ENCODE measurements at regions not wholly inside any gene's neighbourhood (a gene's known extent, or its start where the extent isn't known, plus 50 kb on each side); places are given as distances from the start of the nearest gene placed in this dataset.

DNA sequence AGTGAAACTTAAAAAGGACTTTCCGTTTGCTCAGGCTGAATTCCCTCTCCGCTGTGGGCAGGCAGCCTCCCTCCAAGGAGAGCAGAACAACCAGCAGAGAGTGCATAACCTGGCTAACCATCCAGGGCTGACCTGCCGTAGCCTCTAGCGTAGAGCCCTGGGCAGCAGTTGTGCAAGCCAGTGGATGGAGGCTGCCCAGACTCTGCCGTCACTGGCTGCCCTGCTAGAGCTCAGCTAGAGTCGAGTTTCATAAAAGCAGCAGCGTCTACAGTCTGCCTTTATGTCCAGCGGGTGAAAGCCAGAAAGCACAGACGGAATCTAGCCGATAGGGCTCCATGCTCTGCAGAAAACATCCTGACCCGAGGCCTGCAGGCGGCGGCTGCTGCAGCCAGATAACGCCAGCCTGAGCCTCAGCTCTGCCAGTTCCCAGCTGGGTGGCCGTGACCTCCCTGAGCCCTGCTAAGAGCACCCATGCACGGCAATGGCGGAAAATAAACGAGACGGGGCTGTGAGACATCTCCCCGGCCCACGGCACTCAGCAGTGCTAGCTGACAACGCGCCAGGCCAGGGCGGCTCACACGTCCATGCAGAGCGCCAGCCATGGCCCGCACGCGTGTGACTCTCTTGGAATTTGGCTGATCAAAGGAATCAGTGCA lies 231.3 kb downstream of the ENGASE start:
- no peak for DNase-seq (ENCODE audit: low read depth)
- TF ChIP-seq, protein P1, sequence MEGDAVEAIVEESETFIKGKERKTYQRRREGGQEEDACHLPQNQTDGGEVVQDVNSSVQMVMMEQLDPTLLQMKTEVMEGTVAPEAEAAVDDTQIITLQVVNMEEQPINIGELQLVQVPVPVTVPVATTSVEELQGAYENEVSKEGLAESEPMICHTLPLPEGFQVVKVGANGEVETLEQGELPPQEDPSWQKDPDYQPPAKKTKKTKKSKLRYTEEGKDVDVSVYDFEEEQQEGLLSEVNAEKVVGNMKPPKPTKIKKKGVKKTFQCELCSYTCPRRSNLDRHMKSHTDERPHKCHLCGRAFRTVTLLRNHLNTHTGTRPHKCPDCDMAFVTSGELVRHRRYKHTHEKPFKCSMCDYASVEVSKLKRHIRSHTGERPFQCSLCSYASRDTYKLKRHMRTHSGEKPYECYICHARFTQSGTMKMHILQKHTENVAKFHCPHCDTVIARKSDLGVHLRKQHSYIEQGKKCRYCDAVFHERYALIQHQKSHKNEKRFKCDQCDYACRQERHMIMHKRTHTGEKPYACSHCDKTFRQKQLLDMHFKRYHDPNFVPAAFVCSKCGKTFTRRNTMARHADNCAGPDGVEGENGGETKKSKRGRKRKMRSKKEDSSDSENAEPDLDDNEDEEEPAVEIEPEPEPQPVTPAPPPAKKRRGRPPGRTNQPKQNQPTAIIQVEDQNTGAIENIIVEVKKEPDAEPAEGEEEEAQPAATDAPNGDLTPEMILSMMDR (IDR thresholded peaks at IDR 0.05; ENCODE audit: control insufficient read depth, extremely low read depth, insufficient read depth), result no peak
- H3K4me3 ChIP-seq (ENCODE audit: low read depth, low read length), result no peak overlapping the region

DNA sequence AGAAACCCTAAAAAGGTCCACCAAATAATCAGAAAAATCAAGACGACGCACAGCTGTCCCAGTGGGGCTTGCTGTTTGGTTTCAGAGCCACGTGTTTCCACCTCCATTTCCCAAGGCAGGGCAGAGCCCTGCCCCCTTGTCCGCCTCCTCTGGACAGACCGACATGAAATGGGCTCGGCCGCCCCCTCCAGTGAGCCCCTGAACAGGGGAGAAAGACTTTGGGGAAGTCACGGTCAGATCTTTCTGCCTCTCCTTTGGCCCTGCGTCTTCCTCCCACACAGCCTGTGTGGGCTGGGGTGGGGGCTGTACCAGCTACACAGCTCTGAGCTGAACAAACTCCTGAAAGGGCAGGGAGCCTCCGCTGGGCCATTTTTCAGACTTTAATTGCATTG lies 230.7 kb downstream of the ENGASE start:
- H3K4me3 ChIP-seq (ENCODE audit: low read depth, low read length), result no peak overlapping the region
- no peak for DNase-seq (ENCODE audit: low read depth)
- TF ChIP-seq, protein P1 (IDR thresholded peaks at IDR 0.05; ENCODE audit: control insufficient read depth, extremely low read depth, insufficient read depth), result no peak

DNA sequence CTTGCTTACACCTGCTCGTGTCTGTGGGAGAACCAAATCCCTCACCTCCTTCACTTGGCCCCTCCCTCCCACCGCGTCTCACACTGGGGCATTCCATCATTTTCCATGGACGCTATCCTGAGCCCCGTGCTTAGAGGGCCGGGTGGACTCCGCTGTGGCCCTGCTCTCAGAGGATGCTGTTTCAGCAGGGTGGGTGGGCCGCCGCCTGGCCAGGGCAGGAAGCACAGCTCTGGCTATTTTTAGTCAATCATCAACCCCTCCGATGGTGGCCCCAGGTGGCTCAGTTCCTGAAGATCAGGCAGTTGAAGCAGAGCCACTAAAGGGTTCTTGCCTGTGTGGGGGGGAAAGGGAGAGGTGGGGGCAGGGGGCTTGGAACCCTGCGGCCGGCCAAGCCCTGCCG lies 230.3 kb downstream of the ENGASE start:
- no peak for DNase-seq (ENCODE audit: low read depth)
- H3K4me3 ChIP-seq (ENCODE audit: low read depth, low read length), result no peak overlapping the region

DNA sequence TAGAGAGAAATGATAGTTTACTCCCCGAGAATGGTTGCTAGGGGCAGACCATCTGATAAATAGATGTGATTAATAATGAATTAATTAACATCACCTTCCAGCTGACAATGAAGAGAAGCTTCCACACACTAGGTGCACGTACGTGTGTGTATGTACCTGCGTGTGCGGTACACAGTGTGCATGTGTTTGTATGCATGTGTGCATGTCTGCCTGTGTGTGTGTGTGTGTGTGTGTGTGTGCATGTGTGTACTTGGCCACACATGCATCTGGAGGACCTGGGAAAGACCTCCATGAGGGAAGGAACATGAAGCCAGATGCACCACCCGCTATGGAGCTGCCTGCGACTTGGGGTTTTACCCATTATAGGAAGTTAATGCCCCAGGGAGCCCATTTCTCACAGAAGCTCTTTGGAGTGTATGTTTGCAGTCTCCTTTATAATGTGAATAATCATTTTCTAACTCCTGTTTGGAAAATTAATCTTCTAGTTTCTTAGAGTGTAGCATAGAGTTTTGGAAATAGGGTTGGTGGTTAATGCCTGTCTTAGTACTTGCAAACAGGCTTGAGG lies 229.1 kb downstream of the ENGASE start:
- no peak for DNase-seq (ENCODE audit: low read depth)
- no peak overlapping the region for H3K4me3 ChIP-seq (ENCODE audit: low read depth, low read length)
- TF ChIP-seq, protein P1 (IDR thresholded peaks at IDR 0.05; ENCODE audit: control insufficient read depth, extremely low read depth, insufficient read depth), result no peak

More for the DNA sequence above, 230.3 kb downstream of the ENGASE start:
- TF ChIP-seq, protein P1 (IDR thresholded peaks at IDR 0.05; ENCODE audit: control insufficient read depth, extremely low read depth, insufficient read depth), result no peak

DNA sequence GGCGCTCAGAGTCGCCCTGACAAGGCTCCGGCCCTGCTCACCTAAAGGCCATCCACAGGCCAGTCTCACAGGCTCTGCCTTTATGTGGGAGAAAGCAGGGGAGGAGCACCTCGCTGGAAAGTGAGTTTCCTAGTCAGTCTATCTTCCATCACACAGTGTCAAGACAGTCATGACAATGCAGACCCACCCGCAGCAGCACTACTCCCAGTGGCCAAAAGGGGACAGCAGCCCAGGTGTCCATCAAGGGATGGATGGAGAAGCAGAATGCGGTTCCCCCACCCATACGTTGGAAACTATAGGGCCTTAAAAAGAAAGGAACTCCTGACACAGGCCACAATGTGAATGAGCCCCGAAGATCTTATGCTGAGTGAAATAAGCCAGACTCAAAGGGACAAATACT lies 226.8 kb downstream of the ENGASE start:
- no peak for DNase-seq (ENCODE audit: low read depth)
- no peak overlapping the region for H3K4me3 ChIP-seq (ENCODE audit: low read depth, low read length)
- TF ChIP-seq, protein P1 (IDR thresholded peaks at IDR 0.05; ENCODE audit: control insufficient read depth, extremely low read depth, insufficient read depth), result no peak

DNA sequence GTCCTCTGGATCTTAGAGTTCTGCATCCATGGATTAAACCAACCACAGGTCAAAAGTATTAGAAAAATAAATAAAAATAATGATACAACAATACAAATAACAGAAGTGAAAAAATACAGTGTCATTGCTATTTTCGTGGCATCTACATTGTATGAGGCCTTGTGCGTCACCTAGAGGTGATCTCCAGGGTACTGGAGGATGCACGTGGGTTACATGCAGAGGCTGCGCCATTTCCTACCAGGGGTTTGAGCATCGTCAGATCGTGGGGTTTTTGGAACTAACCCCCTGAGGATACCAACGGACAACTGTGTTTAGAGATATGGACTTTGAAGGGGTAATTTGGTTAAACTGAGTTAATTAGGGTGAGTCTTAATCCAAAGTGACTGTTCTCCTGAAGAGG lies 224.7 kb downstream of the ENGASE start:
- no peak for DNase-seq (ENCODE audit: low read depth)
- TF ChIP-seq, protein P1 (IDR thresholded peaks at IDR 0.05; ENCODE audit: control insufficient read depth, extremely low read depth, insufficient read depth), result no peak
- no peak overlapping the region for H3K4me3 ChIP-seq (ENCODE audit: low read depth, low read length)

DNA sequence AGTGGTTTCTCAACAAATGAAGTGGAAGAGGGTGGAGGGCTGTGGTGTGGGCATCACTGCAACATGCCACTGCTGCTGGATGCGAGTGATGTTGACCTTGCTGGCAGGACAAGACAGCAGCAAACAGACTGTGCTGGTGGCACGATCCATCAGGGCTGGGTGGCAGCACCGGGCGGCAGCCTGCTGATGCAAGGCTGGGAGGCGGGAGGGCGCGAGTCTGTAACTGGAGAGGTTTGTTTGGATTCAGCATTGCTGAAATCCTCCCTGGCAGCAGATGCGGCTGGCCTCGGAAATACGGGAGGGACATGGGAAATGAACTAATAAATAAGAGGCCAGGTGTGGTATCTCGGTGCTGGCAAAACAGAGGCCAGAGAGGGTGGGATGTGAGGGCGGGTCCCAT lies 224.2 kb downstream of the ENGASE start:
- H3K4me3 ChIP-seq (ENCODE audit: low read depth, low read length), result no peak overlapping the region
- peak; percentile 32 for DNase-seq (ENCODE audit: low read depth)
- TF ChIP-seq, protein P1 (IDR thresholded peaks at IDR 0.05; ENCODE audit: control insufficient read depth, extremely low read depth, insufficient read depth), result peak; percentile 18; the same call in 1 of the 2 replicates

All from LNCaP clone FGC (cell line).